ENCODE measurements at regions not wholly inside any gene's neighbourhood (a gene's known extent, or its start where the extent isn't known, plus 50 kb on each side); places are given as distances from the start of the nearest gene placed in this dataset.

GRCh38 chr13:103145442-103145841 lies 79.2 kb upstream of the SLC10A2 start:
- no peak for ATAC-seq
- H3K9me3 ChIP-seq (ENCODE audit: control insufficient read depth in 2 of 3, low read length in 3 of 3), result no peaks in the 10 kb centered on the region
- Mint-ChIP-seq H3K4me1 (no peaks in the 10 kb centered on the region), H3K4me3 (no peak overlapping the region), H3K27me3 (peaks cover 0 to 13% (median 6%) of the 10 kb centered on the region in 5 donors), H3K9me3 (peaks cover 0 to 1% (median 0%) of the 10 kb centered on the region in 11 donors), H3K36me3 (no peaks in the 10 kb centered on the region), H3K27ac (no peak overlapping the region)
- no peak for DNase-seq
- no peaks in the 10 kb centered on the region for H3K4me1 ChIP-seq (ENCODE audit: control insufficient read depth in 2 of 2, insufficient read depth in 2 of 2, low read length in 2 of 2)
- CTCF ChIA-PET, result no interaction called here
- intact Hi-C loops (cut with micrococcal nuclease), result no loop called here
- no peak overlapping the region for H3K4me3 ChIP-seq (ENCODE audit: low read length)
- H3K27me3 ChIP-seq (ENCODE audit: control insufficient read depth in 2 of 2, insufficient read depth in 2 of 2, low read length in 2 of 2), result no peaks in the 10 kb centered on the region
- no peaks in the 10 kb centered on the region for H3K36me3 ChIP-seq (ENCODE audit: control insufficient read depth in 2 of 3, insufficient read depth in 3 of 3, low read length in 3 of 3)
- H3K27ac ChIP-seq (ENCODE audit: low read depth, low read length), result no peak overlapping the region
- POLR2A ChIA-PET, result no interaction called here

DNA sequence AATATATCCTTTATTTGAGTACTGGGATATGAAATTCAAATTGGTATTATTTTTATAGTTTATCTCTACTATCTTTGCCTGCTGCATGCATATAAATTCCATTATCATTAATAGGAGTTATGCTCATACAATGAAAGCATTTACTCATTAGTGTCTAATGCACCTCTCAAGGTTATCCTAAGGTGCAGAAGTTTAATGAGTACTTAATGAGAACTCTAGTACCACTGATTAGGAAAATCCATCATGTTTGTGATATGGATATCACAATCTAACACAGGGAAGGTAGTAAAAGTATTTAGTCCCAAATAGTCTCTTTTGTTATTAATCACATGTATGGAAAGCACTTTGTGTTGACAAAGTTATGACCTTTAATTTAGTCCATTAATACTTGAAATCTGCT lies 77.2 kb upstream of the SLC10A2 start:
- Mint-ChIP-seq H3K4me1 (no peaks in the 10 kb centered on the region), H3K27ac (no peak overlapping the region), H3K36me3 (no peaks in the 10 kb centered on the region), H3K27me3 (peaks cover 0 to 13% (median 6%) of the 10 kb centered on the region in 5 donors), H3K4me3 (no peak overlapping the region), H3K9me3 (peaks cover 0 to 8% (median 0%) of the 10 kb centered on the region in 11 donors)
- H3K9me3 ChIP-seq (ENCODE audit: control insufficient read depth in 2 of 3, low read length in 3 of 3), result no peaks in the 10 kb centered on the region
- H3K4me1 ChIP-seq (ENCODE audit: control insufficient read depth in 2 of 2, insufficient read depth in 2 of 2, low read length in 2 of 2), result no peaks in the 10 kb centered on the region
- H3K4me3 ChIP-seq (ENCODE audit: low read length), result no peak overlapping the region
- intact Hi-C loops (cut with micrococcal nuclease), result no loop called here
- no peaks in the 10 kb centered on the region for H3K36me3 ChIP-seq (ENCODE audit: control insufficient read depth in 2 of 3, insufficient read depth in 3 of 3, low read length in 3 of 3)
- ChIA-PET POLR2A (no interaction called here), CTCF (no interaction called here)
- ATAC-seq (no peak), DNase-seq (no peak)
- no peaks in the 10 kb centered on the region for H3K27me3 ChIP-seq (ENCODE audit: control insufficient read depth in 2 of 2, insufficient read depth in 2 of 2, low read length in 2 of 2)
- no peak overlapping the region for H3K27ac ChIP-seq (ENCODE audit: low read depth, low read length)

- CTCF ChIA-PET, result no interaction called here
- no peaks in the 10 kb centered on the region for H3K4me1 Mint-ChIP-seq
- Histone ChIP-seq H3K4me3 (ENCODE audit: low read length) (no peak overlapping the region), H3K27ac (ENCODE audit: low read depth, low read length) (no peak overlapping the region), H3K27me3 (ENCODE audit: control insufficient read depth in 2 of 2, insufficient read depth in 2 of 2, low read length in 2 of 2) (no peaks in the 10 kb centered on the region), H3K4me1 (ENCODE audit: control insufficient read depth in 2 of 2, insufficient read depth in 2 of 2, low read length in 2 of 2) (no peaks in the 10 kb centered on the region), H3K36me3 (ENCODE audit: control insufficient read depth in 2 of 3, insufficient read depth in 3 of 3, low read length in 3 of 3) (no peaks in the 10 kb centered on the region), H3K9me3 (ENCODE audit: control insufficient read depth in 2 of 3, low read length in 3 of 3) (no peaks in the 10 kb centered on the region)
- H3K36me3 Mint-ChIP-seq, result no peaks in the 10 kb centered on the region
- ATAC-seq (no peak), DNase-seq (no peak)
- H3K4me3 Mint-ChIP-seq, result no peak overlapping the region
- peaks cover 0 to 13% (median 6%) of the 10 kb centered on the region in 5 donors for H3K27me3 Mint-ChIP-seq
- H3K9me3 Mint-ChIP-seq, result peaks cover 0 to 12% (median 0%) of the 10 kb centered on the region in 11 donors
- no peak overlapping the region for H3K27ac Mint-ChIP-seq
- intact Hi-C loops (cut with micrococcal nuclease), result no loop called here
- POLR2A ChIA-PET, result no interaction called here
These were observed 75.9 kb upstream of the SLC10A2 start for GRCh38 chr13:103142151-103142550.

- no peaks in the 10 kb centered on the region for H3K36me3 Mint-ChIP-seq
- ChIA-PET CTCF (no interaction called here), POLR2A (no interaction called here)
- H3K27me3 ChIP-seq (ENCODE audit: control insufficient read depth in 2 of 2, insufficient read depth in 2 of 2, low read length in 2 of 2), result no peaks in the 10 kb centered on the region
- no peak overlapping the region for H3K4me3 Mint-ChIP-seq
- no peaks in the 10 kb centered on the region for H3K4me1 Mint-ChIP-seq
- H3K27ac ChIP-seq (ENCODE audit: low read depth, low read length), result no peak overlapping the region
- H3K9me3 ChIP-seq (ENCODE audit: control insufficient read depth in 2 of 3, low read length in 3 of 3), result no peaks in the 10 kb centered on the region
- no peaks in the 10 kb centered on the region for H3K36me3 ChIP-seq (ENCODE audit: control insufficient read depth in 2 of 3, insufficient read depth in 3 of 3, low read length in 3 of 3)
- peaks cover 0 to 13% (median 6%) of the 10 kb centered on the region in 5 donors for H3K27me3 Mint-ChIP-seq
- ATAC-seq (no peak), DNase-seq (no peak)
- H3K27ac Mint-ChIP-seq, result no peak overlapping the region
- intact Hi-C loops (cut with micrococcal nuclease), result no loop called here
- peaks cover 0 to 12% (median 0%) of the 10 kb centered on the region in 11 donors for H3K9me3 Mint-ChIP-seq
- H3K4me1 ChIP-seq (ENCODE audit: control insufficient read depth in 2 of 2, insufficient read depth in 2 of 2, low read length in 2 of 2), result no peaks in the 10 kb centered on the region
- no peak overlapping the region for H3K4me3 ChIP-seq (ENCODE audit: low read length)
These were observed 73.9 kb upstream of the SLC10A2 start for GRCh38 chr13:103140001-103140671.

- Mint-ChIP-seq H3K27me3 (peaks cover 0 to 8% (median 0%) of the 10 kb centered on the region in 5 donors), H3K36me3 (no peaks in the 10 kb centered on the region), H3K27ac (no peak overlapping the region), H3K4me1 (no peaks in the 10 kb centered on the region), H3K9me3 (peaks cover 0 to 20% (median 0%) of the 10 kb centered on the region in 11 donors), H3K4me3 (no peak overlapping the region)
- CTCF ChIA-PET, result no interaction called here
- POLR2A ChIA-PET, result no interaction called here
- H3K4me3 ChIP-seq (ENCODE audit: low read length), result no peak overlapping the region
- intact Hi-C loops (cut with micrococcal nuclease), result no loop called here
- H3K4me1 ChIP-seq (ENCODE audit: control insufficient read depth in 2 of 2, insufficient read depth in 2 of 2, low read length in 2 of 2), result no peaks in the 10 kb centered on the region
- no peak overlapping the region for H3K27ac ChIP-seq (ENCODE audit: low read depth, low read length)
- no peaks in the 10 kb centered on the region for H3K36me3 ChIP-seq (ENCODE audit: control insufficient read depth in 2 of 3, insufficient read depth in 3 of 3, low read length in 3 of 3)
- H3K27me3 ChIP-seq (ENCODE audit: control insufficient read depth in 2 of 2, insufficient read depth in 2 of 2, low read length in 2 of 2), result no peaks in the 10 kb centered on the region
- no peak for DNase-seq
- H3K9me3 ChIP-seq (ENCODE audit: control insufficient read depth in 2 of 3, low read length in 3 of 3), result no peaks in the 10 kb centered on the region
- no peak for ATAC-seq
These were observed 68.1 kb upstream of the SLC10A2 start for GRCh38 chr13:103134271-103134670.

DNA sequence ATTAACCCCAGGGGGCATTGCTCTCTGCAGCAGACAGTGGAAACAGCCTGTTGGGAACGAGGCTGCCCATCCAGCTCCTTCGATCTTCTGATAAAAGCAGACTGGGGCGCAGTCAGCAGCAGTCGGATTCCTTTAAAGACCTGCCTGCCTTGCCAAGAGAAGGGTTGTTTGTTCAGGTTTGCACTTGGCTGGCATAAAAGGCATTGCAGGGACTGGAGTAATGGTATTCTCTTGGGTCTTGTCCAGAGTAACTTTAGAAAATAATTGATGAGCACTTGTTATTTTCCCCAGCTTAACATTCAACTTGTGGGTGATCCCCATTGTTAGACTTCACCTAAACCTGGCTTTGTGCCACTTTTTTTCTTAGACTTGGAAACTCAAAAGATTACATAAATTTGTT lies 67.3 kb upstream of the SLC10A2 start:
- H3K36me3 Mint-ChIP-seq, result no peaks in the 10 kb centered on the region
- H3K4me3 Mint-ChIP-seq, result no peak overlapping the region
- H3K9me3 Mint-ChIP-seq, result peaks cover 0 to 13% (median 0%) of the 10 kb centered on the region in 11 donors
- H3K27ac ChIP-seq (ENCODE audit: low read depth, low read length), result no peak overlapping the region
- ChIA-PET POLR2A (no interaction called here), CTCF (no interaction called here)
- H3K27ac Mint-ChIP-seq, result no peak overlapping the region
- DNase-seq (no peak), ATAC-seq (no peak)
- no peaks in the 10 kb centered on the region for H3K4me1 Mint-ChIP-seq
- H3K36me3 ChIP-seq (ENCODE audit: control insufficient read depth in 2 of 3, insufficient read depth in 3 of 3, low read length in 3 of 3), result no peaks in the 10 kb centered on the region
- H3K4me3 ChIP-seq (ENCODE audit: low read length), result no peak overlapping the region
- H3K27me3 Mint-ChIP-seq, result peaks cover 0 to 8% (median 0%) of the 10 kb centered on the region in 5 donors
- intact Hi-C loops (cut with micrococcal nuclease), result no loop called here
- no peaks in the 10 kb centered on the region for H3K4me1 ChIP-seq (ENCODE audit: control insufficient read depth in 2 of 2, insufficient read depth in 2 of 2, low read length in 2 of 2)
- H3K27me3 ChIP-seq (ENCODE audit: control insufficient read depth in 2 of 2, insufficient read depth in 2 of 2, low read length in 2 of 2), result no peaks in the 10 kb centered on the region
- H3K9me3 ChIP-seq (ENCODE audit: control insufficient read depth in 2 of 3, low read length in 3 of 3), result no peaks in the 10 kb centered on the region

GRCh38 chr13:103130681-103131210 lies 64.5 kb upstream of the SLC10A2 start:
- POLR2A ChIA-PET, result no interaction called here
- no peak for DNase-seq
- intact Hi-C loops (cut with micrococcal nuclease), result no loop called here
- peaks cover 0 to 8% (median 0%) of the 10 kb centered on the region in 11 donors for H3K9me3 Mint-ChIP-seq
- no peak overlapping the region for H3K4me3 ChIP-seq (ENCODE audit: low read length)
- H3K27ac Mint-ChIP-seq, result no peak overlapping the region
- CTCF ChIA-PET, result no interaction called here
- no peak for ATAC-seq
- peaks cover 0 to 8% (median 0%) of the 10 kb centered on the region in 5 donors for H3K27me3 Mint-ChIP-seq
- H3K27me3 ChIP-seq (ENCODE audit: control insufficient read depth in 2 of 2, insufficient read depth in 2 of 2, low read length in 2 of 2), result no peaks in the 10 kb centered on the region
- H3K36me3 ChIP-seq (ENCODE audit: control insufficient read depth in 2 of 3, insufficient read depth in 3 of 3, low read length in 3 of 3), result no peaks in the 10 kb centered on the region
- H3K4me3 Mint-ChIP-seq, result no peak overlapping the region
- no peaks in the 10 kb centered on the region for H3K4me1 ChIP-seq (ENCODE audit: control insufficient read depth in 2 of 2, insufficient read depth in 2 of 2, low read length in 2 of 2)
- no peaks in the 10 kb centered on the region for H3K9me3 ChIP-seq (ENCODE audit: control insufficient read depth in 2 of 3, low read length in 3 of 3)
- no peaks in the 10 kb centered on the region for H3K36me3 Mint-ChIP-seq
- H3K27ac ChIP-seq (ENCODE audit: low read depth, low read length), result no peak overlapping the region
- H3K4me1 Mint-ChIP-seq, result no peaks in the 10 kb centered on the region
